Heart left ventricle (tissue), 13 donors: ENCODE measurements at regions not wholly inside any gene's neighbourhood (a gene's known extent, or its start where the extent isn't known, plus 50 kb on each side); places are given as distances from the start of the nearest gene placed in this dataset.

Experiments
- CTCF ChIP-seq, 12 donors: fragments of 200-600 bp; sonication (generic) in 4 of 12; IDR thresholded peaks; one replicate each; pipeline versions ENCODE4 v1.5.0 to v1.8.0; 2018 to 2022; ENCODE audit warnings: antibody characterized with exemption in 12 of 12, mild to moderate bottlenecking in 5 of 12
- POLR2A ChIP-seq, 2 donors: fragments of 450-650 bp; IDR thresholded peaks; one replicate each; pipeline ENCODE4 v1.6.1; 2017; ENCODE audit warnings: antibody characterized with exemption in 2 of 2, mild to moderate bottlenecking in 2 of 2, moderate library complexity in 2 of 2
- donor health status: ischemic (EF 13 %, LVEDD 7.1; RV severe dilation, severe dysfunction).
- donor health status: DM: no; HTN: yes; CAD: no.
- donor health status: DM: no; HTN: no; CAD: no.
- donor health status: ischemic (EF 25% LVEDD 6.9; RV normal size, moderate dysfunction).
- donor health status: ischemic (EF 25% LVEDD 5.7; RV mildly dilated, moderate dysfunction).
- donor health status: ischemic (EF 35%, LVEDD 5.7; RV mildly dilated, moderate dysfunction).
- donor health status: nonischemic (EF 11% LVEDD 7.7; RV severe dilation, severe dysfunction).
- donor health status: DM: yes; HTN: yes; CAD: no.
- donor health status: PGD.
- donor health status: ischemic (EF 29% LVEDD 5.4; RV normal size, mild dysfunction).
- donor health status: nonischemic (EF 23%, LVEDD 6.1; RV moderate dilation, normal function).

- TF ChIP-seq CTCF (IDR thresholded peaks at IDR 0.05) = no peak
- no peak for TF ChIP-seq POLR2A (IDR thresholded peaks at IDR 0.05)
Measured at GRCh38 chr2:52500561-52500960, 1267.0 kb upstream of the CHAC2 start.
